WTC11 (cell line): ENCODE measurements at regions not wholly inside any gene's neighbourhood (a gene's known extent, or its start where the extent isn't known, plus 50 kb on each side); places are given as distances from the start of the nearest gene placed in this dataset.

Experiments
- ATAC-seq: fragments of 200-7000 bp; cut with Tn5 transposase; 2 replicates; pipeline ENCODE4 v1.10.0; 2021; ENCODE audit warnings: mild to moderate bottlenecking, moderate library complexity
- CTCF ChIA-PET: fragments of 300-600 bp; sonication (Branson Sonifier 250); formaldehyde crosslinking; loops from one replicate; lab custom pipeline; 2021; ENCODE audit warnings: antibody characterized with exemption; lab: Charles Lee
- POLR2A ChIA-PET: fragments of 350-600 bp; sonication (Branson Sonifier 250); formaldehyde crosslinking; loops from one replicate; lab custom pipeline; 2021; ENCODE audit warnings: antibody characterized with exemption; lab: Charles Lee
- DNase-seq: peaks from one replicate; pipeline ENCODE4 v3.0.0; 2021; ENCODE audit warnings: low spot score
- H3K27ac Mint-ChIP-seq: 2 replicates; pipeline ENCODE4 v1.8.0; 2021; ENCODE audit warnings: mixed read lengths
- H3K27me3 Mint-ChIP-seq: 2 replicates; pipeline ENCODE4 v1.8.0; 2021; ENCODE audit warnings: low read depth, mild to moderate bottlenecking, moderate library complexity, mixed read lengths
- H3K36me3 Mint-ChIP-seq: 2 replicates; pipeline ENCODE4 v1.8.0; 2021; ENCODE audit warnings: mixed read lengths
- H3K4me1 Mint-ChIP-seq: 2 replicates; pipeline ENCODE4 v1.8.0; 2022; ENCODE audit warnings: mixed read lengths
- H3K4me3 Mint-ChIP-seq: 2 replicates; pipeline ENCODE4 v1.8.0; 2021; ENCODE audit warnings: mild to moderate bottlenecking, moderate library complexity, mixed read lengths
- H3K9me3 Mint-ChIP-seq: 2 replicates; pipeline ENCODE4 v1.8.0; 2021; ENCODE audit warnings: mixed read lengths
- ARID4B ChIP-seq: sonication (generic); formaldehyde crosslinking; IDR thresholded peaks from 2 replicates; pipeline ENCODE4 v1.8.0; 2023; ENCODE audit warnings: missing genetic modification reagents, mild to moderate bottlenecking, borderline replicate concordance
- ATF1 ChIP-seq: sonication (generic); formaldehyde crosslinking; IDR thresholded peaks from 2 replicates; pipeline ENCODE4 v1.8.1; 2023; ENCODE audit warnings: mild to moderate bottlenecking, moderate library complexity, missing genetic modification reagents
- ATF2 ChIP-seq: sonication (generic); formaldehyde crosslinking; IDR thresholded peaks from 2 replicates; pipeline ENCODE4 v1.8.1; 2022; ENCODE audit warnings: low read depth, missing genetic modification reagents, borderline replicate concordance
- ATF6 ChIP-seq: sonication (generic); formaldehyde crosslinking; IDR thresholded peaks from 2 replicates; pipeline ENCODE4 v1.8.1; 2023; ENCODE audit warnings: mild to moderate bottlenecking, missing genetic modification reagents
- E2F1 ChIP-seq: sonication (generic); formaldehyde crosslinking; IDR thresholded peaks from 2 replicates; pipeline ENCODE4 v1.8.0; 2022; ENCODE audit warnings: mild to moderate bottlenecking, missing genetic modification reagents
- ELF4 ChIP-seq: sonication (generic); formaldehyde crosslinking; IDR thresholded peaks from 2 replicates; pipeline ENCODE4 v1.8.1; 2022; ENCODE audit warnings: low read depth, mild to moderate bottlenecking, moderate library complexity, missing genetic modification reagents
- ERG ChIP-seq: fragments of 250-450 bp; sonication (Bioruptor Pico); IDR thresholded peaks from 2 replicates; pipeline ENCODE4 v1.8.0; 2021; ENCODE audit warnings: mild to moderate bottlenecking
- NR1H2 ChIP-seq: sonication (generic); formaldehyde crosslinking; IDR thresholded peaks from 2 replicates; pipeline ENCODE4 v1.9.0; 2021; ENCODE audit warnings: mild to moderate bottlenecking, moderate library complexity, missing genetic modification reagents
- OVOL2 ChIP-seq: fragments of 250-450 bp; sonication (Bioruptor Pico); IDR thresholded peaks from 2 replicates; pipeline ENCODE4 v1.9.0; 2021; ENCODE audit warnings: mild to moderate bottlenecking, borderline replicate concordance
- PRDM15 ChIP-seq: sonication (generic); formaldehyde crosslinking; IDR thresholded peaks from 2 replicates; pipeline ENCODE4 v1.8.0; 2022; ENCODE audit warnings: missing genetic modification reagents
- RORB ChIP-seq: fragments of 250-450 bp; sonication (Bioruptor Pico); IDR thresholded peaks from 2 replicates; pipeline ENCODE4 v1.9.0; 2021; ENCODE audit warnings: mild to moderate bottlenecking
- SMAD4 ChIP-seq: sonication (generic); formaldehyde crosslinking; IDR thresholded peaks from 2 replicates; pipeline ENCODE4 v1.8.0; 2022; ENCODE audit warnings: mild to moderate bottlenecking, missing genetic modification reagents
- USF2 ChIP-seq: sonication (generic); formaldehyde crosslinking; IDR thresholded peaks from 2 replicates; pipeline ENCODE4 v1.8.1; 2023; ENCODE audit warnings: mild to moderate bottlenecking, missing genetic modification reagents, moderate library complexity
- ZMAT4 ChIP-seq: fragments of 250-450 bp; sonication (Bioruptor Pico); IDR thresholded peaks from 2 replicates; pipeline ENCODE4 v1.9.0; 2021; ENCODE audit warnings: mild to moderate bottlenecking
- ZNF219 ChIP-seq: sonication (generic); formaldehyde crosslinking; IDR thresholded peaks from 2 replicates; pipeline ENCODE4 v1.8.0; 2023; ENCODE audit warnings: missing genetic modification reagents, mild to moderate bottlenecking, borderline replicate concordance
- ZNF263 ChIP-seq: sonication (generic); formaldehyde crosslinking; IDR thresholded peaks from 2 replicates; pipeline ENCODE4 v1.8.1; 2022; ENCODE audit warnings: low read depth, mild to moderate bottlenecking, moderate library complexity, missing genetic modification reagents
- ZNF317 ChIP-seq: sonication (generic); formaldehyde crosslinking; IDR thresholded peaks from 2 replicates; pipeline ENCODE4 v1.8.1; 2023; ENCODE audit warnings: low read depth, mild to moderate bottlenecking, moderate library complexity, missing genetic modification reagents, borderline replicate concordance

- Mint-ChIP-seq H3K27me3 (peaks cover 23% of the 10 kb centered on the region), H3K9me3 (peaks cover 89% of the 10 kb centered on the region), H3K36me3 (peaks cover 80% of the 10 kb centered on the region), H3K27ac (no peak overlapping the region), H3K4me1 (no peaks in the 10 kb centered on the region), H3K4me3 (no peak overlapping the region)
- no peak for TF ChIP-seq ATF1
- TF ChIP-seq ARID4B (CRISPR knock-in tag): no peak
- no peak for TF ChIP-seq NR1H2
- TF ChIP-seq ZNF263: no peak
- TF ChIP-seq ELF4 (CRISPR knock-in tag): no peak
- no peak for TF ChIP-seq ATF6 (CRISPR knock-in tag)
- no peak for TF ChIP-seq PRDM15
- TF ChIP-seq ERG (CRISPR knock-in tag): no peak
- no peak for TF ChIP-seq SMAD4 (CRISPR knock-in tag)
- ChIA-PET POLR2A (no interaction called here), CTCF (no interaction called here)
- ATAC-seq (no peak), DNase-seq (no peak)
Measured at GRCh38 chr1:4020449-4020848, 120.4 kb upstream of the C1orf174 start.

GRCh38 chr1:4021136-4021973 lies 121.3 kb upstream of the C1orf174 start:
- DNase-seq (no peak), ATAC-seq (no peak)
- H3K4me1 Mint-ChIP-seq: no peaks in the 10 kb centered on the region
- H3K27me3 Mint-ChIP-seq: peaks cover 18% of the 10 kb centered on the region
- CTCF ChIA-PET: no interaction called here
- peaks cover 77% of the 10 kb centered on the region for H3K36me3 Mint-ChIP-seq
- peaks cover 87% of the 10 kb centered on the region for H3K9me3 Mint-ChIP-seq
- POLR2A ChIA-PET: no interaction called here
- no peak overlapping the region for H3K27ac Mint-ChIP-seq
- no peak overlapping the region for H3K4me3 Mint-ChIP-seq
- TF ChIP-seq ELF4 (CRISPR knock-in tag): no peak
- no peak for TF ChIP-seq ZNF219 (CRISPR knock-in tag)
- no peak for TF ChIP-seq E2F1 (CRISPR knock-in tag)
- TF ChIP-seq OVOL2 (CRISPR knock-in tag): no peak
- no peak for TF ChIP-seq ZNF317 (CRISPR knock-in tag)
- no peak for TF ChIP-seq RORB (CRISPR knock-in tag)
- TF ChIP-seq ZMAT4 (CRISPR knock-in tag): no peak
- TF ChIP-seq ATF2 (CRISPR knock-in tag): no peak
- no peak for TF ChIP-seq USF2 (CRISPR knock-in tag)
